NCI-H2227 treated with DMSO at 0.1 percent for 48 hours (cell line): ENCODE measurements at regions not wholly inside any gene's neighbourhood (a gene's known extent, or its start where the extent isn't known, plus 50 kb on each side); places are given as distances from the start of the nearest gene placed in this dataset.
"Not testable (repeated sequence)": the region's sequence is repeated elsewhere in the genome, so short reads cannot be mapped to it uniquely, and the experiment has no call there.

ENCODE experiments used
- DNase-seq: peaks from one replicate; lab custom pipeline; 2025; lab: John Stamatoyannopoulos, UW

- DNase-seq: no peak
Observed at GRCh38 chr3:117842086-117842485, 1132.5 kb downstream of the TUSC7 start.

GRCh38 chr3:117843356-117843755, 1133.8 kb downstream of the TUSC7 start:
- no peak for DNase-seq

GRCh38 chr3:117844676-117845075, 1135.1 kb downstream of the TUSC7 start:
- no peak for DNase-seq

- no peak for DNase-seq
Observed at GRCh38 chr3:117846238-117846637, 1136.7 kb downstream of the TUSC7 start.

- no peak for DNase-seq
Observed at GRCh38 chr3:117848606-117849005, 1139.0 kb downstream of the TUSC7 start.

- DNase-seq: no peak
Observed at GRCh38 chr3:117853923-117854668, 1144.5 kb downstream of the TUSC7 start.

GRCh38 chr3:117856354-117856753, 1146.8 kb downstream of the TUSC7 start:
- DNase-seq: no peak

- DNase-seq: no peak
Observed at GRCh38 chr3:117863146-117863545, 1153.6 kb downstream of the TUSC7 start.

- DNase-seq: no peak
Observed at GRCh38 chr3:117865338-117865737, 1155.8 kb downstream of the TUSC7 start.

- DNase-seq: no peak
Observed at GRCh38 chr3:117868766-117869165, 1159.2 kb downstream of the TUSC7 start.

- DNase-seq: no peak
Observed at GRCh38 chr3:117871934-117872333, 1162.4 kb downstream of the TUSC7 start.

GRCh38 chr3:117872594-117873248, 1161.9 kb downstream of the IGSF11 start:
- DNase-seq: not testable (repeated sequence)

GRCh38 chr3:117873249-117873600, 1161.4 kb downstream of the IGSF11 start:
- peak; percentile 22 for DNase-seq

- DNase-seq: no peak
Observed at GRCh38 chr3:117874028-117874690, 1160.5 kb downstream of the IGSF11 start.

GRCh38 chr3:117874904-117875874, 1159.5 kb downstream of the IGSF11 start:
- DNase-seq: no peak

GRCh38 chr3:117875887-117876286, 1158.8 kb downstream of the IGSF11 start:
- DNase-seq: no peak

- DNase-seq: no peak
Observed at GRCh38 chr3:117880638-117881037, 1154.0 kb downstream of the IGSF11 start.

GRCh38 chr3:117881210-117881609, 1153.4 kb downstream of the IGSF11 start:
- no peak for DNase-seq

- DNase-seq: peak; percentile 19
Observed at GRCh38 chr3:117885011-117885441, 1149.6 kb downstream of the IGSF11 start.

- DNase-seq: no peak
Observed at GRCh38 chr3:117886147-117886546, 1148.5 kb downstream of the IGSF11 start.

GRCh38 chr3:117887031-117887430, 1147.6 kb downstream of the IGSF11 start:
- DNase-seq: no peak

GRCh38 chr3:117887901-117888300, 1146.7 kb downstream of the IGSF11 start:
- DNase-seq: no peak
